ENCODE measurements at regions not wholly inside any gene's neighbourhood (a gene's known extent, or its start where the extent isn't known, plus 50 kb on each side); places are given as distances from the start of the nearest gene placed in this dataset.
A peak's percentile ranks its signal among the peaks of the same experiment; 100 is the strongest.

- TF ChIP-seq POLR2AphosphoS5 (IDR thresholded peaks at IDR 0.05; ENCODE audit: low read length), result no peak
- no peak for TF ChIP-seq ZNF592 (IDR thresholded peaks at IDR 0.05)
- TF ChIP-seq ZBTB33 (IDR thresholded peaks at IDR 0.05), result no peak
- TF ChIP-seq CTCF (IDR thresholded peaks at IDR 0.05 in 2 of 3, conservative IDR thresholded peaks at IDR 0.05 in 1 of 3; ENCODE audit: control insufficient read depth in 2 of 3, extremely low read depth in 1 of 3, insufficient read depth in 1 of 3, low read depth in 3 of 3, low read length in 3 of 3), result peak; percentile 85 to 98 (median 90)
- no peak for TF ChIP-seq KDM1A (IDR thresholded peaks at IDR 0.05; ENCODE audit: borderline replicate concordance)
- no peak for TF ChIP-seq SIX5 (IDR thresholded peaks at IDR 0.05; ENCODE audit: low read depth, low read length, severe bottlenecking)
- no peak for TF ChIP-seq ZNF274 (IDR thresholded peaks at IDR 0.05; ENCODE audit: insufficient read depth, insufficient read length)
Measured at GRCh38 chr15:66851311-66852063, 149.5 kb downstream of the SMAD6 start.
